Neural cell (in vitro differentiated cells): ENCODE measurements at regions not wholly inside any gene's neighbourhood (a gene's known extent, or its start where the extent isn't known, plus 50 kb on each side); places are given as distances from the start of the nearest gene placed in this dataset.

Experiments
- EP300 ChIP-seq: fragments of 450-650 bp; conservative IDR thresholded peaks from 2 replicates; pipeline ENCODE4 v1.6.1; 2014; ENCODE audit warnings: antibody characterized with exemption, mild to moderate bottlenecking, moderate library complexity; ENCODE audit not compliant: poor library complexity, severe bottlenecking
- EZH2 ChIP-seq: fragments of 200-600, 300-800 bp; shearing (Covaris generic), sonication (generic); IDR thresholded peaks from 2 replicates; pipeline ENCODE4 v1.6.1; 2014; ENCODE audit warnings: antibody characterized with exemption, low read length, borderline replicate concordance, mild to moderate bottlenecking; ENCODE audit not compliant: insufficient read depth, poor library complexity, severe bottlenecking
- MXI1 ChIP-seq: fragments of 450-650 bp; conservative IDR thresholded peaks from 2 replicates; pipeline ENCODE4 v1.6.1; 2014; ENCODE audit warnings: antibody characterized with exemption, mild to moderate bottlenecking; ENCODE audit not compliant: poor library complexity, severe bottlenecking
- POLR2AphosphoS5 ChIP-seq: IDR thresholded peaks from 2 replicates; pipeline ENCODE4 v1.6.1; 2012
- RAD21 ChIP-seq: fragments of 450-650 bp; conservative IDR thresholded peaks from 2 replicates; pipeline ENCODE4 v1.6.1; 2014; ENCODE audit warnings: antibody characterized with exemption, mild to moderate bottlenecking, moderate library complexity
- SMC3 ChIP-seq: fragments of 450-650 bp; conservative IDR thresholded peaks from 2 replicates; pipeline ENCODE4 v1.6.1; 2014; ENCODE audit warnings: antibody characterized with exemption, mild to moderate bottlenecking, moderate library complexity; ENCODE audit not compliant: poor library complexity
- TAF1 ChIP-seq: IDR thresholded peaks from 2 replicates; pipeline ENCODE4 v1.6.1; 2012; ENCODE audit warnings: low read depth
- TF ChIP-seq, protein P1 (sequence below): fragments of 450-650 bp; IDR thresholded peaks from 2 replicates; pipeline ENCODE4 v1.5.1; 2014; ENCODE audit warnings: antibody characterized with exemption, mild to moderate bottlenecking, moderate library complexity; ENCODE audit not compliant: poor library complexity, severe bottlenecking
- TF ChIP-seq, protein P2 (sequence below): IDR thresholded peaks from 2 replicates; pipeline ENCODE4 v1.6.1; 2012; ENCODE audit warnings: borderline replicate concordance

DNA sequence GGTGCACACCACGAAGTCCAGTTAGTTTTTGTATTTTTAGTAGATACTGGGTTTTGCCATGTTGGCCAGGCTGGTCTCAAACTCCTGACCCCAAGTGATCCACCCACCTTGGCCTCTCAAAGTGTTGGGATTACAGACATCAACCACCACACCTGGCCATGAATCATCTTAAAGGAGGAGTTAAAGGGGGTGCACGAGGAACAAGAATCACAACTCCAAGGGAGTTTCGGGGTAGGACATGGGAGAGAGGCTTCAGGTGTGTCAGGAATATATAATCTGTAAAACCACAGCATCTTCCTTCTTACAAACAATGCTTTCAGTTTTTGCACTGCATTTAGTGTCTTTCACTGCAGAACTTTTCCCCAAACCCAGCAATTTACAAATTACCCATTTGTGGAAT, 137.4 kb upstream of the SGK1 start:
- no peak for TF ChIP-seq EP300
- TF ChIP-seq, protein P1, sequence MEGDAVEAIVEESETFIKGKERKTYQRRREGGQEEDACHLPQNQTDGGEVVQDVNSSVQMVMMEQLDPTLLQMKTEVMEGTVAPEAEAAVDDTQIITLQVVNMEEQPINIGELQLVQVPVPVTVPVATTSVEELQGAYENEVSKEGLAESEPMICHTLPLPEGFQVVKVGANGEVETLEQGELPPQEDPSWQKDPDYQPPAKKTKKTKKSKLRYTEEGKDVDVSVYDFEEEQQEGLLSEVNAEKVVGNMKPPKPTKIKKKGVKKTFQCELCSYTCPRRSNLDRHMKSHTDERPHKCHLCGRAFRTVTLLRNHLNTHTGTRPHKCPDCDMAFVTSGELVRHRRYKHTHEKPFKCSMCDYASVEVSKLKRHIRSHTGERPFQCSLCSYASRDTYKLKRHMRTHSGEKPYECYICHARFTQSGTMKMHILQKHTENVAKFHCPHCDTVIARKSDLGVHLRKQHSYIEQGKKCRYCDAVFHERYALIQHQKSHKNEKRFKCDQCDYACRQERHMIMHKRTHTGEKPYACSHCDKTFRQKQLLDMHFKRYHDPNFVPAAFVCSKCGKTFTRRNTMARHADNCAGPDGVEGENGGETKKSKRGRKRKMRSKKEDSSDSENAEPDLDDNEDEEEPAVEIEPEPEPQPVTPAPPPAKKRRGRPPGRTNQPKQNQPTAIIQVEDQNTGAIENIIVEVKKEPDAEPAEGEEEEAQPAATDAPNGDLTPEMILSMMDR, result no peak
- TF ChIP-seq EZH2, result no peak
- no peak for TF ChIP-seq RAD21
- TF ChIP-seq POLR2AphosphoS5, result no peak
- no peak for TF ChIP-seq SMC3
- no peak for TF ChIP-seq TAF1
- TF ChIP-seq, protein P2, sequence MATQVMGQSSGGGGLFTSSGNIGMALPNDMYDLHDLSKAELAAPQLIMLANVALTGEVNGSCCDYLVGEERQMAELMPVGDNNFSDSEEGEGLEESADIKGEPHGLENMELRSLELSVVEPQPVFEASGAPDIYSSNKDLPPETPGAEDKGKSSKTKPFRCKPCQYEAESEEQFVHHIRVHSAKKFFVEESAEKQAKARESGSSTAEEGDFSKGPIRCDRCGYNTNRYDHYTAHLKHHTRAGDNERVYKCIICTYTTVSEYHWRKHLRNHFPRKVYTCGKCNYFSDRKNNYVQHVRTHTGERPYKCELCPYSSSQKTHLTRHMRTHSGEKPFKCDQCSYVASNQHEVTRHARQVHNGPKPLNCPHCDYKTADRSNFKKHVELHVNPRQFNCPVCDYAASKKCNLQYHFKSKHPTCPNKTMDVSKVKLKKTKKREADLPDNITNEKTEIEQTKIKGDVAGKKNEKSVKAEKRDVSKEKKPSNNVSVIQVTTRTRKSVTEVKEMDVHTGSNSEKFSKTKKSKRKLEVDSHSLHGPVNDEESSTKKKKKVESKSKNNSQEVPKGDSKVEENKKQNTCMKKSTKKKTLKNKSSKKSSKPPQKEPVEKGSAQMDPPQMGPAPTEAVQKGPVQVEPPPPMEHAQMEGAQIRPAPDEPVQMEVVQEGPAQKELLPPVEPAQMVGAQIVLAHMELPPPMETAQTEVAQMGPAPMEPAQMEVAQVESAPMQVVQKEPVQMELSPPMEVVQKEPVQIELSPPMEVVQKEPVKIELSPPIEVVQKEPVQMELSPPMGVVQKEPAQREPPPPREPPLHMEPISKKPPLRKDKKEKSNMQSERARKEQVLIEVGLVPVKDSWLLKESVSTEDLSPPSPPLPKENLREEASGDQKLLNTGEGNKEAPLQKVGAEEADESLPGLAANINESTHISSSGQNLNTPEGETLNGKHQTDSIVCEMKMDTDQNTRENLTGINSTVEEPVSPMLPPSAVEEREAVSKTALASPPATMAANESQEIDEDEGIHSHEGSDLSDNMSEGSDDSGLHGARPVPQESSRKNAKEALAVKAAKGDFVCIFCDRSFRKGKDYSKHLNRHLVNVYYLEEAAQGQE, result no peak
- TF ChIP-seq MXI1, result no peak
